ENCODE measurements at regions not wholly inside any gene's neighbourhood (a gene's known extent, or its start where the extent isn't known, plus 50 kb on each side); places are given as distances from the start of the nearest gene placed in this dataset.

DNA sequence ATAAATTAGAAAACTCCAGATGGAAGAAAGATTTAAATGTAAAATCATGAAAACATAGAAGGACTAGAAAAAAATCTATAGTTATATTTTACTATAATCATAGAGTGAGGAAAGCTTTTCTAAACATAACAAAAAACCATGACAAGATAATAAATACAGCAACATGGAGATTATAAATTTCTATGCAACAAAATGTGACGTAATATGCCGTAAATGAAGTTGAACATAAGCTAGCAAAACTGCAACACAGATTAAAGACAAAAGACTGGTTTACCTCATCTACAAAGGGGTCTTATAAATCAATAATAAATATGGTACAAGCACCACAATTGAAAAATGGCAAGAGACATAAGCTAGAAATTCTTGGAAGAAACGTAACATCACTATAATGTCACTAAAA, 140.4 kb downstream of the C4orf33 start:
- Histone ChIP-seq H3K27ac (ENCODE audit: insufficient read depth, low read length, poor library complexity, severe bottlenecking) (no peak overlapping the region), H3K36me3 (ENCODE audit: control insufficient read depth, insufficient read depth, low read length) (no peaks in the 10 kb centered on the region), H3K4me3 (ENCODE audit: low read depth, low read length) (no peak overlapping the region), H3K27me3 (ENCODE audit: control insufficient read depth, insufficient read depth, low read length) (no peaks in the 10 kb centered on the region), H3K4me1 (ENCODE audit: control insufficient read depth, insufficient read depth, low read length, poor library complexity, severe bottlenecking) (no peaks in the 10 kb centered on the region), H3K9me3 (ENCODE audit: control insufficient read depth in 2 of 2, low read length in 2 of 2) (no peaks in the 10 kb centered on the region)
- DNase-seq (no peak), ATAC-seq (ENCODE audit: low read depth in 2 of 2) (no peak)
- H3K36me3 Mint-ChIP-seq, result no peaks in the 10 kb centered on the region
- no peaks in the 10 kb centered on the region for H3K4me1 Mint-ChIP-seq
- no peak overlapping the region for H3K27ac Mint-ChIP-seq
- H3K4me3 Mint-ChIP-seq, result no peak overlapping the region
- H3K27me3 Mint-ChIP-seq, result no peaks in the 10 kb centered on the region
- peaks cover 0 to 1% (median 0%) of the 10 kb centered on the region in 7 donors for H3K9me3 Mint-ChIP-seq

DNA sequence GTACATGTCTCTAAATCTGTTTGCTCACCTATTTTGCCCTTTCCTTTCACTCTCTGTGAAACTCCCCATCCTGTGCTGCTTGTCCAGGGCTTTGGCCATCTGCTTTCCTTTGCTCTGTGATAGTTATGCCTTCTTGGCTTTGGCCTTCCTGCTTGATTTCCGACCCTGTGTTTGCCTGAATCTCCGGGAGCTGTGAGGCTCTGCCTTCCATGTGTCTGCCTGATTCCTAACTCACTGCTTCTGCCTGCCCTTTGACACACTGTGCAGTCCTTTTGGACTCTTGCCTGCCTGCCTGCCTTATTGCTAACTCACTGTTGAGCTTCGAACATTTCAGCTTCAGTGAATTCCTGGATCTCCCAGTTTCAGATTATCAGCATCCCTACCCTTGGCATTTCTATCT, 143.1 kb downstream of the C4orf33 start:
- Mint-ChIP-seq H3K9me3 (peaks cover 0 to 1% (median 0%) of the 10 kb centered on the region in 7 donors), H3K27ac (no peak overlapping the region), H3K36me3 (no peaks in the 10 kb centered on the region), H3K4me3 (no peak overlapping the region), H3K4me1 (no peaks in the 10 kb centered on the region), H3K27me3 (no peaks in the 10 kb centered on the region)
- no peak overlapping the region for H3K27ac ChIP-seq (ENCODE audit: insufficient read depth, low read length, poor library complexity, severe bottlenecking)
- ATAC-seq (ENCODE audit: low read depth in 2 of 2) (no peak), DNase-seq (no peak)
- no peaks in the 10 kb centered on the region for H3K36me3 ChIP-seq (ENCODE audit: control insufficient read depth, insufficient read depth, low read length)
- H3K27me3 ChIP-seq (ENCODE audit: control insufficient read depth, insufficient read depth, low read length), result no peaks in the 10 kb centered on the region
- no peak overlapping the region for H3K4me3 ChIP-seq (ENCODE audit: low read depth, low read length)
- H3K4me1 ChIP-seq (ENCODE audit: control insufficient read depth, insufficient read depth, low read length, poor library complexity, severe bottlenecking), result no peaks in the 10 kb centered on the region
- H3K9me3 ChIP-seq (ENCODE audit: control insufficient read depth in 2 of 2, low read length in 2 of 2), result no peaks in the 10 kb centered on the region

DNA sequence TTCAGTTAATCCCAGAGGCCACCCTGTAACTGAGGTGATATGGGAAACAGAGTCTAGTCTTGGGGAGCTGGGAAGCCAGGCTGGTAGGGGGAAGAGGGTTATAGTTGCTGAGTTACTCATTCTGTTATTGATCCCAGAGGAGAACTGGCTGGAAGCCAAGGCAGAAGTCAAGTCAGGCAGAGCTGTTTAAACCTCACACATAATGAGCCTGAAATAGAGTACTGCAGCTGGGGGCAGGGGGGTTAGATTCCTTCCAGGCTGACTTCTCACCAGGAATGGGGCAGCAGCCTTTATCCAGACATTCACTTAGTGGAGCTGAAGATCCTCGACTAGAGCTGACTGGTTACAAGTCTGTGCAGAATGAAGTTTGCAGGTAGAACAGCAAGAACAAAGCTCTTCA, 144.9 kb downstream of the C4orf33 start:
- H3K4me1 ChIP-seq (ENCODE audit: control insufficient read depth, insufficient read depth, low read length, poor library complexity, severe bottlenecking), result no peaks in the 10 kb centered on the region
- no peaks in the 10 kb centered on the region for H3K27me3 ChIP-seq (ENCODE audit: control insufficient read depth, insufficient read depth, low read length)
- no peak overlapping the region for H3K27ac ChIP-seq (ENCODE audit: insufficient read depth, low read length, poor library complexity, severe bottlenecking)
- ATAC-seq (ENCODE audit: low read depth in 2 of 2), result no peak
- H3K27me3 Mint-ChIP-seq, result no peaks in the 10 kb centered on the region
- DNase-seq, result no peak
- H3K4me3 ChIP-seq (ENCODE audit: low read depth, low read length), result no peak overlapping the region
- no peaks in the 10 kb centered on the region for H3K9me3 Mint-ChIP-seq
- no peaks in the 10 kb centered on the region for H3K36me3 Mint-ChIP-seq
- no peaks in the 10 kb centered on the region for H3K4me1 Mint-ChIP-seq
- no peaks in the 10 kb centered on the region for H3K9me3 ChIP-seq (ENCODE audit: control insufficient read depth in 2 of 2, low read length in 2 of 2)
- H3K27ac Mint-ChIP-seq, result no peak overlapping the region
- no peaks in the 10 kb centered on the region for H3K36me3 ChIP-seq (ENCODE audit: control insufficient read depth, insufficient read depth, low read length)
- no peak overlapping the region for H3K4me3 Mint-ChIP-seq

DNA sequence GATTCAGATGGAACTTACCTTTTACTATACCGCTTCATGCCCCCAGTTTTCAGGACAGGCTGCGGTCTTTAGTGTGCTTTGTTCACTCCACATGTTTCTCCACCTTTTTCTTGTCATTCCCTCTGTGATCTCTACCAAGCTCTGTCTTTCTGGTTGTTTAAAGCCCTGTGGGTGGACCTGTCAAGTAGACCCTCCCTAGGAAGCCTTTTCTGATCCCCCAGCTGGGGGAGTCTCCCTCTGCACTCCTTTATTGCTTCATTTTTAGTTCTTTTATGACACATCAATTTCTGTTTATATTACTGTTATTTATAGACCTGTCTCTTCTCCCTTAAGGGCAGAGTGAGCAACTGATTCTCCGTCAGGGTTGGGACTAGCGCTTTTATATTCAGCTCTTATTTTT, 150.2 kb downstream of the C4orf33 start:
- no peak overlapping the region for H3K4me3 Mint-ChIP-seq
- Histone ChIP-seq H3K36me3 (ENCODE audit: control insufficient read depth, insufficient read depth, low read length) (no peaks in the 10 kb centered on the region), H3K4me1 (ENCODE audit: control insufficient read depth, insufficient read depth, low read length, poor library complexity, severe bottlenecking) (no peaks in the 10 kb centered on the region), H3K27me3 (ENCODE audit: control insufficient read depth, insufficient read depth, low read length) (no peaks in the 10 kb centered on the region), H3K9me3 (ENCODE audit: control insufficient read depth in 2 of 2, low read length in 2 of 2) (no peaks in the 10 kb centered on the region), H3K4me3 (ENCODE audit: low read depth, low read length) (no peak overlapping the region), H3K27ac (ENCODE audit: insufficient read depth, low read length, poor library complexity, severe bottlenecking) (no peak overlapping the region)
- DNase-seq (no peak), ATAC-seq (ENCODE audit: low read depth in 2 of 2) (no peak)
- H3K27ac Mint-ChIP-seq, result no peak overlapping the region
- no peaks in the 10 kb centered on the region for H3K27me3 Mint-ChIP-seq
- H3K9me3 Mint-ChIP-seq, result peaks cover 0 to 1% (median 0%) of the 10 kb centered on the region in 7 donors
- H3K36me3 Mint-ChIP-seq, result no peaks in the 10 kb centered on the region
- H3K4me1 Mint-ChIP-seq, result no peaks in the 10 kb centered on the region

DNA sequence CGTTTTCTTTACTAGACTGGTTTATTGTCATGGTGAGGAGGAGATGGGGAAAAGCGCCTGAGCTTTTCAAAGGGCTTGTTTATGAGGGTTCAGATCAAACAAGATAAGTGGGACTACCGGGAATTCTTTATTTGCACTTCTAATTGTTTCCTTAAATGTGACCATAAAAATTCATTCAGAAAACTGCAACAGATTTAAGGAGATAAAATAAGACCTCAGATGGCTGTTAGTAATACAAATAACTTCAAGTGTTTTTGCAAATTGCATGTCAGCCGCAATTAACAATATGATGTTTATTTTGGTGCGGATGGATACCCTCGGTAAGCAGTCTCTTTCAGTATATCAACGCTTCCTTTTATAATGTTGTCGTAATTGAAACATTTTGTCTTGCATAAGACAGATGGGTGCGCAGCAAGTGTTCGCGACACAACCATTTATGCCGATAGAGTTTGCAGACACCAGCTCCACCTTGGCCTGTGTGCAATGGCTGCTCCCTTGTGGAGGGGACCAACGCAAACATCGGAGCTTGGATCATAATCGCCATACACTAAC, 151.0 kb downstream of the C4orf33 start:
- no peaks in the 10 kb centered on the region for H3K4me1 ChIP-seq (ENCODE audit: control insufficient read depth, insufficient read depth, low read length, poor library complexity, severe bottlenecking)
- no peak overlapping the region for H3K27ac ChIP-seq (ENCODE audit: insufficient read depth, low read length, poor library complexity, severe bottlenecking)

DNA sequence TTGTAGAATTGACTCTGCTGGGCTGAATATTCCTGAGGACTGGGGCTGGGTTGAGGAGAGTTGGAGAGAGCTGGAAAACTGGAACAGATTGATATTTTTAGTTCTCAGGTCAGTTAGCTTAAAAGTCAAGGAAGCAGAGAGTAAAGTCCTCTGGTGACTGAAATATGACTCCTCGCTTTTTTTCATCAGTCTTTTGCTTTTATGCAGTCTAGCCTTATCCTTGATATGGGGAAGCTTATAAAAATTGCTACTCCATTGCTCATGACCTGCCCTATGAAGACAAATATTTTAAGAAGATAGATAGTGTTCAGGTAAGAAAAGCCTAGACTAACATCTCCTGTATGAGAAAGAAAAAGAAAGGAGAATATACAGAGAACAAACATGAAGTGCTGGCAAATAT, 152.7 kb downstream of the C4orf33 start:
- DNase-seq (no peak), ATAC-seq (ENCODE audit: low read depth in 2 of 2) (no peak)
- Histone ChIP-seq H3K27ac (ENCODE audit: insufficient read depth, low read length, poor library complexity, severe bottlenecking) (no peak overlapping the region), H3K36me3 (ENCODE audit: control insufficient read depth, insufficient read depth, low read length) (no peaks in the 10 kb centered on the region), H3K9me3 (ENCODE audit: control insufficient read depth in 2 of 2, low read length in 2 of 2) (no peaks in the 10 kb centered on the region), H3K4me3 (ENCODE audit: low read depth, low read length) (no peak overlapping the region), H3K4me1 (ENCODE audit: control insufficient read depth, insufficient read depth, low read length, poor library complexity, severe bottlenecking) (no peaks in the 10 kb centered on the region), H3K27me3 (ENCODE audit: control insufficient read depth, insufficient read depth, low read length) (no peaks in the 10 kb centered on the region)
- H3K27me3 Mint-ChIP-seq, result no peaks in the 10 kb centered on the region
- no peak overlapping the region for H3K4me3 Mint-ChIP-seq
- no peaks in the 10 kb centered on the region for H3K36me3 Mint-ChIP-seq
- no peaks in the 10 kb centered on the region for H3K4me1 Mint-ChIP-seq
- peaks cover 0 to 1% (median 0%) of the 10 kb centered on the region in 7 donors for H3K9me3 Mint-ChIP-seq
- H3K27ac Mint-ChIP-seq, result no peak overlapping the region

More for the DNA sequence above, 151.0 kb downstream of the C4orf33 start:
- Mint-ChIP-seq H3K4me1 (no peaks in the 10 kb centered on the region), H3K27ac (no peak overlapping the region), H3K27me3 (no peaks in the 10 kb centered on the region), H3K36me3 (no peaks in the 10 kb centered on the region), H3K4me3 (no peak overlapping the region), H3K9me3 (peaks cover 0 to 1% (median 0%) of the 10 kb centered on the region in 7 donors)
- H3K9me3 ChIP-seq (ENCODE audit: control insufficient read depth in 2 of 2, low read length in 2 of 2), result no peaks in the 10 kb centered on the region
- no peaks in the 10 kb centered on the region for H3K36me3 ChIP-seq (ENCODE audit: control insufficient read depth, insufficient read depth, low read length)
- ATAC-seq (ENCODE audit: low read depth in 2 of 2) (no peak), DNase-seq (no peak)
- H3K27me3 ChIP-seq (ENCODE audit: control insufficient read depth, insufficient read depth, low read length), result no peaks in the 10 kb centered on the region
- no peak overlapping the region for H3K4me3 ChIP-seq (ENCODE audit: low read depth, low read length)

DNA sequence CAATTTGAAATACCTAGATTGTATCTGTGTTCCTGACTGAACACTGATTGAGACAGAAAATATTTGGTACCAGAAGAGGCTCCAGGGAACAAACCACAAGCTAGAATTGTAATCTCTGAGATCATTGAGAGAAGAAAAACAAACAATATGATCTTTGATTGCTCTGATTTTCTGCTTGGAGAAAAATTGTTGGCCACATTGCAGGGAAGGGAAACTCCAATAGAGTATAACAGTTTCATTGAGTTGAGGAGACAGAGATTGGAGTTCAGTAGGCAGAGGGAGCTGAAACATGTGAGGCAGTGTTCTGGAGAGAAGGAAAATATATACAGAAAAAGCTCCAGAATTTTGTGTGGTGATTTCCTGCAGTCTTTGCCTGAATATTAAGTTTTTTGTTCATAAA, 158.2 kb downstream of the C4orf33 start:
- Mint-ChIP-seq H3K27ac (no peak overlapping the region), H3K4me1 (no peaks in the 10 kb centered on the region), H3K27me3 (no peaks in the 10 kb centered on the region), H3K4me3 (no peak overlapping the region), H3K9me3 (peaks cover 0 to 2% (median 0%) of the 10 kb centered on the region in 7 donors), H3K36me3 (no peaks in the 10 kb centered on the region)
- DNase-seq (no peak), ATAC-seq (ENCODE audit: low read depth in 2 of 2) (no peak)
- no peaks in the 10 kb centered on the region for H3K27me3 ChIP-seq (ENCODE audit: control insufficient read depth, insufficient read depth, low read length)
- no peaks in the 10 kb centered on the region for H3K4me1 ChIP-seq (ENCODE audit: control insufficient read depth, insufficient read depth, low read length, poor library complexity, severe bottlenecking)
- no peak overlapping the region for H3K4me3 ChIP-seq (ENCODE audit: low read depth, low read length)
- H3K27ac ChIP-seq (ENCODE audit: insufficient read depth, low read length, poor library complexity, severe bottlenecking), result no peak overlapping the region
- H3K36me3 ChIP-seq (ENCODE audit: control insufficient read depth, insufficient read depth, low read length), result no peaks in the 10 kb centered on the region
- H3K9me3 ChIP-seq (ENCODE audit: control insufficient read depth in 2 of 2, low read length in 2 of 2), result no peaks in the 10 kb centered on the region

DNA sequence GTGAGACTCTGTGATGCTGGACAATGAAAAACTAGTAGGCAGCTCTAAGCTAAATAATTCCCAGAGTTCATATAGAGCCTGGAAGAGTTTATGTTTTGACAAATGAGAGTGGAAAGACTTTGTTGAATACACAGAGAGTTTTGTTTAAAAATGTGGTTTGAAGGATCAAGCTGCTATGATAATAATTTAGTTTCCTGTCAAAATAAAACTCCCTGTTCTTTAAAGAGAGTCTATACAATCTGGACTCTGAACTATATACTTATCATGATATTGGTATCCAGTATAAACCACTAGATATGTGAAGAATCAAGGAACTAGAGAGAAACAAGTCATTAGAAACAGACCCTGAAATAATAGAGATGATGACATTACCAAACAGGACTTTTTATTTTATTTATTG, 158.6 kb downstream of the C4orf33 start:
- Mint-ChIP-seq H3K4me1 (no peaks in the 10 kb centered on the region), H3K9me3 (peaks cover 0 to 2% (median 0%) of the 10 kb centered on the region in 7 donors), H3K27me3 (no peaks in the 10 kb centered on the region), H3K27ac (no peak overlapping the region), H3K36me3 (no peaks in the 10 kb centered on the region), H3K4me3 (no peak overlapping the region)
- Histone ChIP-seq H3K27ac (ENCODE audit: insufficient read depth, low read length, poor library complexity, severe bottlenecking) (no peak overlapping the region), H3K36me3 (ENCODE audit: control insufficient read depth, insufficient read depth, low read length) (no peaks in the 10 kb centered on the region), H3K9me3 (ENCODE audit: control insufficient read depth in 2 of 2, low read length in 2 of 2) (no peaks in the 10 kb centered on the region), H3K4me1 (ENCODE audit: control insufficient read depth, insufficient read depth, low read length, poor library complexity, severe bottlenecking) (no peaks in the 10 kb centered on the region), H3K27me3 (ENCODE audit: control insufficient read depth, insufficient read depth, low read length) (no peaks in the 10 kb centered on the region), H3K4me3 (ENCODE audit: low read depth, low read length) (no peak overlapping the region)
- ATAC-seq (ENCODE audit: low read depth in 2 of 2) (no peak), DNase-seq (no peak)

Measured in CD4-positive, CD25-positive, alpha-beta regulatory T cell (primary cell).